Bone marrow (tissue), 2 donors: ENCODE measurements at regions not wholly inside any gene's neighbourhood (a gene's known extent, or its start where the extent isn't known, plus 50 kb on each side); places are given as distances from the start of the nearest gene placed in this dataset.
"Not testable (repeated sequence)": the region's sequence is repeated elsewhere in the genome, so short reads cannot be mapped to it uniquely, and the experiment has no call there.

ENCODE experiments used
- DNase-seq, 2 donors: peaks; one replicate each; lab custom pipeline; 2025; lab: John Stamatoyannopoulos, UW

GRCh38 chr18:34280000-34280399 is 55.3 kb upstream of the NOL4 start:
- no peak for DNase-seq

GRCh38 chr18:34280653-34281052 is 55.9 kb upstream of the NOL4 start:
- DNase-seq = no peak

- DNase-seq = no peak
These were observed 56.6 kb upstream of the NOL4 start for GRCh38 chr18:34281290-34281689.

- DNase-seq = no peak
These were observed 57.0 kb upstream of the NOL4 start for GRCh38 chr18:34281722-34282121.

- DNase-seq = no peak
These were observed 58.8 kb upstream of the NOL4 start for GRCh38 chr18:34283506-34283905.

- DNase-seq = no peak
These were observed 63.1 kb upstream of the NOL4 start for GRCh38 chr18:34287825-34288224.

- DNase-seq = no peak
These were observed 67.9 kb upstream of the NOL4 start for GRCh38 chr18:34292594-34292993.

- no peak for DNase-seq
These were observed 72.6 kb upstream of the NOL4 start for GRCh38 chr18:34297287-34297686.

GRCh38 chr18:34299828-34300227 is 75.1 kb upstream of the NOL4 start:
- no peak for DNase-seq

- no peak for DNase-seq
These were observed 86.8 kb upstream of the NOL4 start for GRCh38 chr18:34311468-34311867.

GRCh38 chr18:34314847-34315246 is 90.1 kb upstream of the NOL4 start:
- no peak for DNase-seq

- DNase-seq = no peak
These were observed 91.1 kb upstream of the NOL4 start for GRCh38 chr18:34315591-34316352.

- DNase-seq = no peak
These were observed 95.6 kb upstream of the NOL4 start for GRCh38 chr18:34320267-34320666.

- DNase-seq = no peak
These were observed 96.4 kb upstream of the NOL4 start for GRCh38 chr18:34321066-34321465.

GRCh38 chr18:34322365-34323289 is 97.9 kb upstream of the NOL4 start:
- DNase-seq = no peak

GRCh38 chr18:34329840-34330239 is 105.1 kb upstream of the NOL4 start:
- no peak for DNase-seq

GRCh38 chr18:34330308-34330707 is 105.6 kb upstream of the NOL4 start:
- DNase-seq = no peak

GRCh38 chr18:34330907-34331306 is 106.2 kb upstream of the NOL4 start:
- not testable (repeated sequence) for DNase-seq

GRCh38 chr18:34331343-34331742 is 106.6 kb upstream of the NOL4 start:
- not testable (repeated sequence) for DNase-seq

- DNase-seq = no peak
These were observed 114.4 kb upstream of the NOL4 start for GRCh38 chr18:34339155-34339554.

- DNase-seq = no peak
These were observed 118.2 kb upstream of the NOL4 start for GRCh38 chr18:34342960-34343359.

- no peak for DNase-seq
These were observed 121.0 kb upstream of the NOL4 start for GRCh38 chr18:34345738-34346137.

GRCh38 chr18:34350778-34351177 is 126.1 kb upstream of the NOL4 start:
- no peak for DNase-seq
